Stomach (tissue), 8 donors: ENCODE measurements at regions not wholly inside any gene's neighbourhood (a gene's known extent, or its start where the extent isn't known, plus 50 kb on each side); places are given as distances from the start of the nearest gene placed in this dataset.
"Not testable (repeated sequence)": the region's sequence is repeated elsewhere in the genome, so short reads cannot be mapped to it uniquely, and the experiment has no call there.

Experiments used
- DNase-seq, 2 donors: peaks; one replicate each; pipeline versions ENCODE4 v3.0.0 to v3.0.0-alpha.2; 2013 to 2019
- H3K27ac ChIP-seq, 5 donors: fragments of 200-600 bp in 4 of 5; sonication (generic) in 4 of 5; one replicate each; pipeline ENCODE4 v1.5.1; 2013 to 2019; ENCODE audit warnings: mild to moderate bottlenecking in 1 of 5, moderate library complexity in 1 of 5
- H3K27me3 ChIP-seq, 3 donors: fragments of 200-600 bp; sonication (generic); one replicate each; pipeline ENCODE4 v1.5.1; 2017 to 2019; ENCODE audit warnings: mixed run types in 1 of 3
- H3K36me3 ChIP-seq, 4 donors: fragments of 200-600 bp; sonication (generic); 1 replicate in 3 of 4; 2 replicates in 1 of 4; pipeline ENCODE4 v1.5.1; 2016 to 2019
- H3K4me1 ChIP-seq, 4 donors: fragments of 200-600 bp; sonication (generic); one replicate each; pipeline ENCODE4 v1.5.1; 2016 to 2019
- H3K4me3 ChIP-seq, 4 donors: fragments of 200-600 bp; sonication (generic) in 3 of 4; one replicate each; pipeline ENCODE4 v1.5.1; 2016 to 2019; ENCODE audit warnings: mild to moderate bottlenecking in 1 of 4
- H3K9me3 ChIP-seq, 4 donors: fragments of 200-600 bp; sonication (generic); one replicate each; pipeline ENCODE4 v1.5.1; 2016 to 2019
- CTCF ChIP-seq, 7 experiments: fragments of 450-650 bp in 4 of 7; fragments of 200-600 bp in 3 of 7; sonication (generic) in 3 of 7; IDR thresholded peaks; one replicate each; pipeline ENCODE4 v1.5.1; 2016 to 2019; ENCODE audit warnings: antibody characterized with exemption in 7 of 7, control low read depth in 2 of 7, mild to moderate bottlenecking in 1 of 7
- EP300 ChIP-seq: sonication (generic); formaldehyde crosslinking; IDR thresholded peaks from one replicate; pipeline ENCODE4 v1.6.1; 2017; ENCODE audit warnings: antibody characterized with exemption
- POLR2A ChIP-seq, 4 donors: fragments of 450-650 bp; IDR thresholded peaks; one replicate each; pipeline ENCODE4 v1.6.1; 2016; ENCODE audit warnings: antibody characterized with exemption in 4 of 4, control low read depth in 2 of 4, mild to moderate bottlenecking in 1 of 4, moderate library complexity in 1 of 4
- POLR2AphosphoS5 ChIP-seq, 3 donors: sonication (generic); formaldehyde crosslinking; IDR thresholded peaks; one replicate each; pipeline ENCODE4 v1.6.1; 2016; ENCODE audit warnings: antibody characterized with exemption in 3 of 3
- WGBS, 5 donors: extraction: QIAGEN DNeasy Blood & Tissue Kit in 3 of 5; methylation state at CpG; one replicate each; pipeline versions ENCODE4 v1.1.5 to v1.1.7; 2013 to 2018; 5-methylcytosine and 5-hydroxymethylcytosine counted together
- intact Hi-C: fragments of 100-400 bp; cut with DNase I; formaldehyde crosslinking; loops from one replicate; pipeline ENCODE4 v1.15.1; 2023; ENCODE audit warnings: low total_unique reads
- donor health status: healthy with polysubstance abuse.
- donor health status: Bipolar disorder and iron deficiency.
- donor health status: healthy.

- TF ChIP-seq POLR2AphosphoS5 (IDR thresholded peaks at IDR 0.05) = no peak
- TF ChIP-seq POLR2A (IDR thresholded peaks at IDR 0.05) = no peak
- TF ChIP-seq CTCF (IDR thresholded peaks at IDR 0.05) = no peak
- no peak for TF ChIP-seq EP300
- no peak overlapping the region for H3K4me3 ChIP-seq
- no peaks in the 10 kb centered on the region for H3K27me3 ChIP-seq
- no peak for DNase-seq
- intact Hi-C loops = no loop called here
- H3K9me3 ChIP-seq = no peaks in the 10 kb centered on the region
- WGBS, 5 donors = 46 to 85% (median 57%) methylated on average over 2 of the region's 2 CpGs
- H3K4me1 ChIP-seq = no peaks in the 10 kb centered on the region
- H3K27ac ChIP-seq = no peak overlapping the region
- no peaks in the 10 kb centered on the region for H3K36me3 ChIP-seq
Observed at GRCh38 chr1:70608815-70609214, 197.7 kb downstream of the CTH start.

GRCh38 chr1:70610164-70610563 lies 199.1 kb downstream of the CTH start:
- H3K4me1 ChIP-seq, H3K27ac ChIP-seq, H3K4me3 ChIP-seq, DNase-seq, H3K9me3 ChIP-seq, H3K27me3 ChIP-seq, intact Hi-C loops, H3K36me3 ChIP-seq: not testable (repeated sequence)
- WGBS, 5 donors = 78 to 87% (median 80%) methylated on average over 3 of the region's 3 CpGs

GRCh38 chr1:70616946-70617345 lies 205.9 kb downstream of the CTH start:
- TF ChIP-seq POLR2A (IDR thresholded peaks at IDR 0.05) = no peak
- H3K4me3 ChIP-seq = no peak overlapping the region
- DNase-seq = no peak
- H3K27me3 ChIP-seq = no peaks in the 10 kb centered on the region
- intact Hi-C loops = no loop called here
- 56 to 69% (median 59%) methylated on average over 3 of the region's 3 CpGs for WGBS, 5 donors
- H3K4me1 ChIP-seq = no peaks in the 10 kb centered on the region
- H3K9me3 ChIP-seq = peaks cover 0 to 7% (median 0%) of the 10 kb centered on the region in 4 donors
- H3K27ac ChIP-seq = no peak overlapping the region
- no peaks in the 10 kb centered on the region for H3K36me3 ChIP-seq

- intact Hi-C loops = no loop called here
- Histone ChIP-seq H3K4me3 (no peak overlapping the region), H3K9me3 (peaks cover 0 to 7% (median 0%) of the 10 kb centered on the region in 4 donors), H3K4me1 (no peaks in the 10 kb centered on the region), H3K36me3 (no peaks in the 10 kb centered on the region), H3K27ac (no peak overlapping the region), H3K27me3 (no peaks in the 10 kb centered on the region)
- DNase-seq = no peak
- WGBS, 5 donors = 69 to 84% (median 75%) methylated on average over 2 of the region's 2 CpGs
- no peak for TF ChIP-seq CTCF (IDR thresholded peaks at IDR 0.05)
- TF ChIP-seq EP300 = no peak
- TF ChIP-seq POLR2A (IDR thresholded peaks at IDR 0.05) = no peak
- TF ChIP-seq POLR2AphosphoS5 (IDR thresholded peaks at IDR 0.05) = no peak
Observed at GRCh38 chr1:70617728-70618127, 206.7 kb downstream of the CTH start.

- intact Hi-C loops = no loop called here
- no peaks in the 10 kb centered on the region for H3K36me3 ChIP-seq
- 42 to 63% (median 46%) methylated on average over 4 of the region's 4 CpGs for WGBS, 5 donors
- H3K9me3 ChIP-seq = peaks cover 0 to 4% (median 0%) of the 10 kb centered on the region in 4 donors
- TF ChIP-seq CTCF (IDR thresholded peaks at IDR 0.05) = no peak
- no peak for TF ChIP-seq POLR2A (IDR thresholded peaks at IDR 0.05)
- no peak for TF ChIP-seq POLR2AphosphoS5 (IDR thresholded peaks at IDR 0.05)
- TF ChIP-seq EP300 = no peak
- no peaks in the 10 kb centered on the region for H3K27me3 ChIP-seq
- H3K27ac ChIP-seq = no peak overlapping the region
- H3K4me3 ChIP-seq = no peak overlapping the region
- no peaks in the 10 kb centered on the region for H3K4me1 ChIP-seq
- no peak for DNase-seq
Observed at GRCh38 chr1:70627910-70628309, 216.8 kb downstream of the CTH start.
